NCI-H1436 (cell line): ENCODE measurements at regions not wholly inside any gene's neighbourhood (a gene's known extent, or its start where the extent isn't known, plus 50 kb on each side); places are given as distances from the start of the nearest gene placed in this dataset.
"Not testable (repeated sequence)": the region's sequence is repeated elsewhere in the genome, so short reads cannot be mapped to it uniquely, and the experiment has no call there.

Experiments
- DNase-seq: peaks from one replicate; lab custom pipeline; 2025; lab: John Stamatoyannopoulos, UW

GRCh38 chr6:92274588-92274987, 1144.8 kb downstream of the EPHA7 start:
- DNase-seq = no peak

GRCh38 chr6:92273694-92274093, 1145.7 kb downstream of the EPHA7 start:
- no peak for DNase-seq

- no peak for DNase-seq
These were observed 1148.3 kb downstream of the EPHA7 start for GRCh38 chr6:92271091-92271490.

- DNase-seq = no peak
These were observed 1149.0 kb downstream of the EPHA7 start for GRCh38 chr6:92270365-92270764.

GRCh38 chr6:92267335-92267734, 1152.0 kb downstream of the EPHA7 start:
- no peak for DNase-seq

- no peak for DNase-seq
These were observed 1155.5 kb downstream of the EPHA7 start for GRCh38 chr6:92263864-92264263.

GRCh38 chr6:92259171-92259570, 1160.2 kb downstream of the EPHA7 start:
- no peak for DNase-seq

- no peak for DNase-seq
These were observed 1176.0 kb downstream of the EPHA7 start for GRCh38 chr6:92243315-92243714.

- DNase-seq = peak; percentile 86
These were observed 1188.1 kb downstream of the EPHA7 start for GRCh38 chr6:92231171-92231701.

GRCh38 chr6:92219987-92220386, 1199.4 kb downstream of the EPHA7 start:
- DNase-seq = not testable (repeated sequence)

GRCh38 chr6:92216717-92217116, 1202.6 kb downstream of the EPHA7 start:
- DNase-seq = no peak

- no peak for DNase-seq
These were observed 1217.7 kb downstream of the EPHA7 start for GRCh38 chr6:92201618-92202017.

- DNase-seq = no peak
These were observed 1223.0 kb downstream of the EPHA7 start for GRCh38 chr6:92196325-92196724.

- DNase-seq = no peak
These were observed 1223.6 kb downstream of the EPHA7 start for GRCh38 chr6:92195796-92196195.

- DNase-seq = no peak
These were observed 1231.3 kb downstream of the EPHA7 start for GRCh38 chr6:92188016-92188415.

GRCh38 chr6:92184933-92185332, 1234.4 kb downstream of the EPHA7 start:
- DNase-seq = no peak

GRCh38 chr6:92181347-92181746, 1238.0 kb downstream of the EPHA7 start:
- no peak for DNase-seq

- DNase-seq = no peak
These were observed 1239.3 kb downstream of the EPHA7 start for GRCh38 chr6:92180090-92180489.

GRCh38 chr6:92176666-92177065, 1242.7 kb downstream of the EPHA7 start:
- DNase-seq = no peak

GRCh38 chr6:92174398-92175073, 1244.8 kb downstream of the EPHA7 start:
- DNase-seq = no peak

- DNase-seq = no peak
These were observed 1249.9 kb downstream of the EPHA7 start for GRCh38 chr6:92169506-92169905.

- no peak for DNase-seq
These were observed 1252.7 kb downstream of the EPHA7 start for GRCh38 chr6:92166666-92167065.

- no peak for DNase-seq
These were observed 1257.4 kb downstream of the EPHA7 start for GRCh38 chr6:92161953-92162352.

GRCh38 chr6:92160226-92160625, 1259.1 kb downstream of the EPHA7 start:
- DNase-seq = no peak
